WTC11 (cell line): ENCODE measurements at regions not wholly inside any gene's neighbourhood (a gene's known extent, or its start where the extent isn't known, plus 50 kb on each side); places are given as distances from the start of the nearest gene placed in this dataset.

Experiments
- ATAC-seq: fragments of 200-7000 bp; cut with Tn5 transposase; 2 replicates; pipeline ENCODE4 v1.10.0; 2021; ENCODE audit warnings: mild to moderate bottlenecking, moderate library complexity
- CTCF ChIA-PET: fragments of 300-600 bp; sonication (Branson Sonifier 250); formaldehyde crosslinking; loops from one replicate; lab custom pipeline; 2021; ENCODE audit warnings: antibody characterized with exemption; lab: Charles Lee
- POLR2A ChIA-PET: fragments of 350-600 bp; sonication (Branson Sonifier 250); formaldehyde crosslinking; loops from one replicate; lab custom pipeline; 2021; ENCODE audit warnings: antibody characterized with exemption; lab: Charles Lee
- DNase-seq: peaks from one replicate; pipeline ENCODE4 v3.0.0; 2021; ENCODE audit warnings: low spot score
- H3K27ac Mint-ChIP-seq: 2 replicates; pipeline ENCODE4 v1.8.0; 2021; ENCODE audit warnings: mixed read lengths
- H3K27me3 Mint-ChIP-seq: 2 replicates; pipeline ENCODE4 v1.8.0; 2021; ENCODE audit warnings: low read depth, mild to moderate bottlenecking, moderate library complexity, mixed read lengths
- H3K36me3 Mint-ChIP-seq: 2 replicates; pipeline ENCODE4 v1.8.0; 2021; ENCODE audit warnings: mixed read lengths
- H3K4me1 Mint-ChIP-seq: 2 replicates; pipeline ENCODE4 v1.8.0; 2022; ENCODE audit warnings: mixed read lengths
- H3K4me3 Mint-ChIP-seq: 2 replicates; pipeline ENCODE4 v1.8.0; 2021; ENCODE audit warnings: mild to moderate bottlenecking, moderate library complexity, mixed read lengths
- H3K9me3 Mint-ChIP-seq: 2 replicates; pipeline ENCODE4 v1.8.0; 2021; ENCODE audit warnings: mixed read lengths
- AR ChIP-seq: fragments of 250-450 bp; sonication (Bioruptor Pico); IDR thresholded peaks from 2 replicates; pipeline ENCODE4 v1.9.0; 2021; ENCODE audit warnings: mild to moderate bottlenecking
- ARID4B ChIP-seq: sonication (generic); formaldehyde crosslinking; IDR thresholded peaks from 2 replicates; pipeline ENCODE4 v1.8.0; 2023; ENCODE audit warnings: missing genetic modification reagents, mild to moderate bottlenecking, borderline replicate concordance
- ATF6 ChIP-seq: sonication (generic); formaldehyde crosslinking; IDR thresholded peaks from 2 replicates; pipeline ENCODE4 v1.8.1; 2023; ENCODE audit warnings: mild to moderate bottlenecking, missing genetic modification reagents
- ELF4 ChIP-seq: sonication (generic); formaldehyde crosslinking; IDR thresholded peaks from 2 replicates; pipeline ENCODE4 v1.8.1; 2022; ENCODE audit warnings: low read depth, mild to moderate bottlenecking, moderate library complexity, missing genetic modification reagents
- ESRRA ChIP-seq: sonication (generic); formaldehyde crosslinking; IDR thresholded peaks from 2 replicates; pipeline ENCODE4 v1.8.1; 2022; ENCODE audit warnings: mild to moderate bottlenecking, missing genetic modification reagents, borderline replicate concordance
- FOXP1 ChIP-seq: sonication (generic); formaldehyde crosslinking; IDR thresholded peaks from 2 replicates; pipeline ENCODE4 v1.8.0; 2022; ENCODE audit warnings: missing genetic modification reagents, mild to moderate bottlenecking, moderate library complexity, borderline replicate concordance
- JUN ChIP-seq: sonication (generic); formaldehyde crosslinking; IDR thresholded peaks from 2 replicates; pipeline ENCODE4 v1.8.0; 2023; ENCODE audit warnings: mild to moderate bottlenecking, missing genetic modification reagents
- MLX ChIP-seq: sonication (generic); formaldehyde crosslinking; IDR thresholded peaks from 2 replicates; pipeline ENCODE4 v1.8.1; 2023; ENCODE audit warnings: mild to moderate bottlenecking, missing genetic modification reagents, moderate library complexity
- NFE2L1 ChIP-seq: sonication (generic); formaldehyde crosslinking; IDR thresholded peaks from 2 replicates; pipeline ENCODE4 v1.8.1; 2023; ENCODE audit warnings: missing genetic modification reagents
- RELA ChIP-seq: sonication (generic); formaldehyde crosslinking; IDR thresholded peaks from 2 replicates; pipeline ENCODE4 v1.8.1; 2022; ENCODE audit warnings: missing genetic modification reagents, mild to moderate bottlenecking, borderline replicate concordance
- SMAD3 ChIP-seq: sonication (generic); formaldehyde crosslinking; IDR thresholded peaks from 2 replicates; pipeline ENCODE4 v1.8.0; 2022; ENCODE audit warnings: missing genetic modification reagents, mild to moderate bottlenecking, borderline replicate concordance
- SMAD4 ChIP-seq: sonication (generic); formaldehyde crosslinking; IDR thresholded peaks from 2 replicates; pipeline ENCODE4 v1.8.0; 2022; ENCODE audit warnings: mild to moderate bottlenecking, missing genetic modification reagents
- TP53 ChIP-seq: sonication (generic); formaldehyde crosslinking; IDR thresholded peaks from 2 replicates; pipeline ENCODE4 v1.8.1; 2023; ENCODE audit warnings: mild to moderate bottlenecking, missing genetic modification reagents
- USF2 ChIP-seq: sonication (generic); formaldehyde crosslinking; IDR thresholded peaks from 2 replicates; pipeline ENCODE4 v1.8.1; 2023; ENCODE audit warnings: mild to moderate bottlenecking, missing genetic modification reagents, moderate library complexity
- ZBTB43 ChIP-seq: sonication (generic); formaldehyde crosslinking; IDR thresholded peaks from 2 replicates; pipeline ENCODE4 v1.8.1; 2023; ENCODE audit warnings: mild to moderate bottlenecking, missing genetic modification reagents
- ZNF232 ChIP-seq: sonication (generic); formaldehyde crosslinking; IDR thresholded peaks from 2 replicates; pipeline ENCODE4 v1.8.0; 2022; ENCODE audit warnings: mild to moderate bottlenecking, missing genetic modification reagents
- ZNF317 ChIP-seq: sonication (generic); formaldehyde crosslinking; IDR thresholded peaks from 2 replicates; pipeline ENCODE4 v1.8.1; 2023; ENCODE audit warnings: low read depth, mild to moderate bottlenecking, moderate library complexity, missing genetic modification reagents, borderline replicate concordance
- ZNF416 ChIP-seq: fragments of 250-450 bp; sonication (Bioruptor Pico); IDR thresholded peaks from 2 replicates; pipeline ENCODE4 v1.9.0; 2021; ENCODE audit warnings: mild to moderate bottlenecking, inconsistent platforms
- ZNF425 ChIP-seq: fragments of 250-450 bp; sonication (Bioruptor Pico); conservative IDR thresholded peaks from 2 replicates; pipeline ENCODE4 v1.9.0; 2021; ENCODE audit warnings: mild to moderate bottlenecking

GRCh38 chr6:76840041-76840745 is 623.1 kb downstream of the HTR1B start:
- CTCF ChIA-PET = no interaction called here
- ATAC-seq = no peak
- peaks cover 2% of the 10 kb centered on the region; the same call in 1 of the 2 replicates for H3K36me3 Mint-ChIP-seq
- TF ChIP-seq ELF4 (CRISPR knock-in tag) (no peak), JUN (CRISPR knock-in tag) (no peak), USF2 (CRISPR knock-in tag) (no peak), TP53 (no peak), AR (no peak), ESRRA (no peak), ZNF317 (CRISPR knock-in tag) (no peak), ZNF232 (CRISPR knock-in tag) (no peak), RELA (CRISPR knock-in tag) (no peak), ZNF425 (CRISPR knock-in tag) (no peak), NFE2L1 (CRISPR knock-in tag) (no peak), ZBTB43 (CRISPR knock-in tag) (no peak), FOXP1 (no peak), SMAD3 (no peak), SMAD4 (CRISPR knock-in tag) (no peak), MLX (CRISPR knock-in tag) (no peak)
- TF ChIP-seq, all 79 proteins: peak for 0
- Mint-ChIP-seq H3K27ac (no peak overlapping the region), H3K4me1 (peaks cover 25% of the 10 kb centered on the region), H3K4me3 (no peak overlapping the region), H3K27me3 (no peaks in the 10 kb centered on the region), H3K9me3 (peaks cover 3% of the 10 kb centered on the region; the same call in 1 of the 2 replicates)
- POLR2A ChIA-PET = no interaction called here
- no peak for DNase-seq

- H3K4me1 Mint-ChIP-seq = peaks cover 25% of the 10 kb centered on the region
- POLR2A ChIA-PET = no interaction called here
- TF ChIP-seq ATF6 (CRISPR knock-in tag) (no peak), ZNF416 (CRISPR knock-in tag) (no peak), ARID4B (no peak)
- DNase-seq = no peak
- no peaks in the 10 kb centered on the region for H3K27me3 Mint-ChIP-seq
- no peaks in the 10 kb centered on the region for H3K9me3 Mint-ChIP-seq
- no peak overlapping the region for H3K4me3 Mint-ChIP-seq
- H3K27ac Mint-ChIP-seq = no peak overlapping the region
- CTCF ChIA-PET = no interaction called here
- ATAC-seq = no peak
- peaks cover 2% of the 10 kb centered on the region; the same call in 1 of the 2 replicates for H3K36me3 Mint-ChIP-seq
Measured at GRCh38 chr6:76839505-76839904, 623.8 kb downstream of the HTR1B start.
